ENCODE measurements at regions not wholly inside any gene's neighbourhood (a gene's known extent, or its start where the extent isn't known, plus 50 kb on each side); places are given as distances from the start of the nearest gene placed in this dataset.

- no peak for FAIRE-seq
- no peaks in the 10 kb centered on the region for H3K9me3 ChIP-seq (ENCODE audit: control insufficient read depth in 2 of 2, insufficient read depth in 1 of 2, low read depth in 1 of 2, low read length in 1 of 2)
- no peak overlapping the region for H3K4me3 ChIP-seq (ENCODE audit: low read depth in 1 of 3, low read length in 3 of 3)
- no peaks in the 10 kb centered on the region for H3K36me3 ChIP-seq (ENCODE audit: control insufficient read depth in 3 of 3, insufficient read depth in 2 of 3, low read depth in 1 of 3, low read length in 3 of 3)
- H3K27me3 ChIP-seq (ENCODE audit: control insufficient read depth in 3 of 3, insufficient read depth in 3 of 3, low read length in 3 of 3) = no peaks in the 10 kb centered on the region
- no peaks in the 10 kb centered on the region for H3K4me1 ChIP-seq (ENCODE audit: control insufficient read depth in 3 of 3, insufficient read depth in 2 of 3, low read depth in 1 of 3, low read length in 2 of 3)
- no peak for DNase-seq
- H3K27ac ChIP-seq (ENCODE audit: low read depth in 1 of 3, low read length in 2 of 3) = no peak overlapping the region
Observed at GRCh38 chrY:8151561-8151960, 1185.7 kb upstream of the TSPY4 start.

- Histone ChIP-seq H3K4me3 (ENCODE audit: low read depth in 1 of 3, low read length in 3 of 3) (no peak overlapping the region), H3K4me1 (ENCODE audit: control insufficient read depth in 3 of 3, insufficient read depth in 2 of 3, low read depth in 1 of 3, low read length in 2 of 3) (no peaks in the 10 kb centered on the region), H3K27ac (ENCODE audit: low read depth in 1 of 3, low read length in 2 of 3) (no peak overlapping the region), H3K9me3 (ENCODE audit: control insufficient read depth in 2 of 2, insufficient read depth in 1 of 2, low read depth in 1 of 2, low read length in 1 of 2) (peaks cover 0 to 2% of the 10 kb centered on the region in 2 donors), H3K36me3 (ENCODE audit: control insufficient read depth in 3 of 3, insufficient read depth in 2 of 3, low read depth in 1 of 3, low read length in 3 of 3) (no peaks in the 10 kb centered on the region), H3K27me3 (ENCODE audit: control insufficient read depth in 3 of 3, insufficient read depth in 3 of 3, low read length in 3 of 3) (no peaks in the 10 kb centered on the region)
- 91 to 92% methylated on average over 8 to 23 of the region's 23 CpGs; no CpG with 5 or more reads in 1 of the 3 donors for WGBS, 3 donors
- FAIRE-seq (no peak), DNase-seq (no peak)
Observed at GRCh38 chrY:8128578-8128977, 1208.7 kb upstream of the TSPY4 start.

- H3K27me3 ChIP-seq (ENCODE audit: control insufficient read depth in 3 of 3, insufficient read depth in 3 of 3, low read length in 3 of 3) = no peaks in the 10 kb centered on the region
- no peak overlapping the region for H3K4me3 ChIP-seq (ENCODE audit: low read depth in 1 of 3, low read length in 3 of 3)
- FAIRE-seq = no peak
Observed at GRCh38 chrY:8125907-8126571, 1211.2 kb upstream of the TSPY4 start.

GRCh38 chrY:8121825-8122224, 1210.3 kb upstream of the AMELY start:
- H3K4me3 ChIP-seq (ENCODE audit: low read depth in 1 of 3, low read length in 3 of 3) = no peak overlapping the region
- no peaks in the 10 kb centered on the region for H3K4me1 ChIP-seq (ENCODE audit: control insufficient read depth in 3 of 3, insufficient read depth in 2 of 3, low read depth in 1 of 3, low read length in 2 of 3)
- FAIRE-seq = no peak
- DNase-seq = peak in 1 of 2 donors; percentile 31
- H3K9me3 ChIP-seq (ENCODE audit: control insufficient read depth in 2 of 2, insufficient read depth in 1 of 2, low read depth in 1 of 2, low read length in 1 of 2) = peaks cover 0 to 3% of the 10 kb centered on the region in 2 donors
- no peak overlapping the region for H3K27ac ChIP-seq (ENCODE audit: low read depth in 1 of 3, low read length in 2 of 3)
- WGBS, 3 donors = 5 to 48% methylated on average over 1 of the region's 1 CpG; no CpG with 5 or more reads in 1 of the 3 donors
- no peaks in the 10 kb centered on the region for H3K27me3 ChIP-seq (ENCODE audit: control insufficient read depth in 3 of 3, insufficient read depth in 3 of 3, low read length in 3 of 3)
- H3K36me3 ChIP-seq (ENCODE audit: control insufficient read depth in 3 of 3, insufficient read depth in 2 of 3, low read depth in 1 of 3, low read length in 3 of 3) = no peaks in the 10 kb centered on the region

More at GRCh38 chrY:8125907-8126571, 1211.2 kb upstream of the TSPY4 start:
- Histone ChIP-seq H3K36me3 (ENCODE audit: control insufficient read depth in 3 of 3, insufficient read depth in 2 of 3, low read depth in 1 of 3, low read length in 3 of 3) (no peaks in the 10 kb centered on the region), H3K9me3 (ENCODE audit: control insufficient read depth in 2 of 2, insufficient read depth in 1 of 2, low read depth in 1 of 2, low read length in 1 of 2) (peaks cover 0 to 4% of the 10 kb centered on the region in 2 donors), H3K27ac (ENCODE audit: low read depth in 1 of 3, low read length in 2 of 3) (no peak overlapping the region), H3K4me1 (ENCODE audit: control insufficient read depth in 3 of 3, insufficient read depth in 2 of 3, low read depth in 1 of 3, low read length in 2 of 3) (no peaks in the 10 kb centered on the region)
- WGBS, 3 donors = 56 to 74% methylated on average over 12 of the region's 12 CpGs; no CpG with 5 or more reads in 1 of the 3 donors
- DNase-seq = peak in 1 of 2 donors; percentile 21

- H3K27ac ChIP-seq (ENCODE audit: low read depth in 1 of 3, low read length in 2 of 3) = no peak overlapping the region
- FAIRE-seq = no peak
- H3K4me3 ChIP-seq (ENCODE audit: low read depth in 1 of 3, low read length in 3 of 3) = no peak overlapping the region
- no peaks in the 10 kb centered on the region for H3K27me3 ChIP-seq (ENCODE audit: control insufficient read depth in 3 of 3, insufficient read depth in 3 of 3, low read length in 3 of 3)
- H3K9me3 ChIP-seq (ENCODE audit: control insufficient read depth in 2 of 2, insufficient read depth in 1 of 2, low read depth in 1 of 2, low read length in 1 of 2) = no peaks in the 10 kb centered on the region
- 29 to 36% methylated on average over 1 of the region's 1 CpG; no CpG with 5 or more reads in 1 of the 3 donors for WGBS, 3 donors
- no peaks in the 10 kb centered on the region for H3K4me1 ChIP-seq (ENCODE audit: control insufficient read depth in 3 of 3, insufficient read depth in 2 of 3, low read depth in 1 of 3, low read length in 2 of 3)
- no peak for DNase-seq
- no peaks in the 10 kb centered on the region for H3K36me3 ChIP-seq (ENCODE audit: control insufficient read depth in 3 of 3, insufficient read depth in 2 of 3, low read depth in 1 of 3, low read length in 3 of 3)
Observed at GRCh38 chrY:8094429-8094828, 1182.9 kb upstream of the AMELY start.

GRCh38 chrY:8092926-8093325, 1181.4 kb upstream of the AMELY start:
- WGBS, 3 donors = 81 to 90% methylated on average over 1 of the region's 1 CpG; no CpG with 5 or more reads in 1 of the 3 donors
- H3K4me1 ChIP-seq (ENCODE audit: control insufficient read depth in 3 of 3, insufficient read depth in 2 of 3, low read depth in 1 of 3, low read length in 2 of 3) = no peaks in the 10 kb centered on the region
- H3K4me3 ChIP-seq (ENCODE audit: low read depth in 1 of 3, low read length in 3 of 3) = no peak overlapping the region
- no peaks in the 10 kb centered on the region for H3K9me3 ChIP-seq (ENCODE audit: control insufficient read depth in 2 of 2, insufficient read depth in 1 of 2, low read depth in 1 of 2, low read length in 1 of 2)
- no peak overlapping the region for H3K27ac ChIP-seq (ENCODE audit: low read depth in 1 of 3, low read length in 2 of 3)
- DNase-seq (no peak), FAIRE-seq (no peak)
- no peaks in the 10 kb centered on the region for H3K27me3 ChIP-seq (ENCODE audit: control insufficient read depth in 3 of 3, insufficient read depth in 3 of 3, low read length in 3 of 3)
- H3K36me3 ChIP-seq (ENCODE audit: control insufficient read depth in 3 of 3, insufficient read depth in 2 of 3, low read depth in 1 of 3, low read length in 3 of 3) = no peaks in the 10 kb centered on the region

- no peak for FAIRE-seq
- H3K4me1 ChIP-seq (ENCODE audit: control insufficient read depth in 3 of 3, insufficient read depth in 2 of 3, low read depth in 1 of 3, low read length in 2 of 3) = no peaks in the 10 kb centered on the region
- DNase-seq = no peak
- no peaks in the 10 kb centered on the region for H3K36me3 ChIP-seq (ENCODE audit: control insufficient read depth in 3 of 3, insufficient read depth in 2 of 3, low read depth in 1 of 3, low read length in 3 of 3)
- H3K27me3 ChIP-seq (ENCODE audit: control insufficient read depth in 3 of 3, insufficient read depth in 3 of 3, low read length in 3 of 3) = no peaks in the 10 kb centered on the region
- no peak overlapping the region for H3K4me3 ChIP-seq (ENCODE audit: low read depth in 1 of 3, low read length in 3 of 3)
- no peaks in the 10 kb centered on the region for H3K9me3 ChIP-seq (ENCODE audit: control insufficient read depth in 2 of 2, insufficient read depth in 1 of 2, low read depth in 1 of 2, low read length in 1 of 2)
- no peak overlapping the region for H3K27ac ChIP-seq (ENCODE audit: low read depth in 1 of 3, low read length in 2 of 3)
Observed at GRCh38 chrY:8085925-8086324, 1174.4 kb upstream of the AMELY start.

GRCh38 chrY:8084192-8084591, 1172.6 kb upstream of the AMELY start:
- no peak overlapping the region for H3K27ac ChIP-seq (ENCODE audit: low read depth in 1 of 3, low read length in 2 of 3)
- H3K9me3 ChIP-seq (ENCODE audit: control insufficient read depth in 2 of 2, insufficient read depth in 1 of 2, low read depth in 1 of 2, low read length in 1 of 2) = no peaks in the 10 kb centered on the region
- DNase-seq (no peak), FAIRE-seq (no peak)
- H3K36me3 ChIP-seq (ENCODE audit: control insufficient read depth in 3 of 3, insufficient read depth in 2 of 3, low read depth in 1 of 3, low read length in 3 of 3) = no peaks in the 10 kb centered on the region
- WGBS, 3 donors = 90 to 97% methylated on average over 2 of the region's 2 CpGs; no CpG with 5 or more reads in 1 of the 3 donors
- H3K4me3 ChIP-seq (ENCODE audit: low read depth in 1 of 3, low read length in 3 of 3) = no peak overlapping the region
- H3K4me1 ChIP-seq (ENCODE audit: control insufficient read depth in 3 of 3, insufficient read depth in 2 of 3, low read depth in 1 of 3, low read length in 2 of 3) = no peaks in the 10 kb centered on the region
- no peaks in the 10 kb centered on the region for H3K27me3 ChIP-seq (ENCODE audit: control insufficient read depth in 3 of 3, insufficient read depth in 3 of 3, low read length in 3 of 3)

GRCh38 chrY:8081151-8081550, 1169.6 kb upstream of the AMELY start:
- Histone ChIP-seq H3K9me3 (ENCODE audit: control insufficient read depth in 2 of 2, insufficient read depth in 1 of 2, low read depth in 1 of 2, low read length in 1 of 2) (no peaks in the 10 kb centered on the region), H3K36me3 (ENCODE audit: control insufficient read depth in 3 of 3, insufficient read depth in 2 of 3, low read depth in 1 of 3, low read length in 3 of 3) (no peaks in the 10 kb centered on the region), H3K27me3 (ENCODE audit: control insufficient read depth in 3 of 3, insufficient read depth in 3 of 3, low read length in 3 of 3) (no peaks in the 10 kb centered on the region), H3K4me1 (ENCODE audit: control insufficient read depth in 3 of 3, insufficient read depth in 2 of 3, low read depth in 1 of 3, low read length in 2 of 3) (no peaks in the 10 kb centered on the region), H3K4me3 (ENCODE audit: low read depth in 1 of 3, low read length in 3 of 3) (no peak overlapping the region), H3K27ac (ENCODE audit: low read depth in 1 of 3, low read length in 2 of 3) (no peak overlapping the region)
- peak in 1 of 2 donors; percentile 11 for DNase-seq
- FAIRE-seq = no peak
